T-helper 2 cell treated with Interferon-gamma antibody and Interleukin-4, amounts not matched to agents 5 μg/mL and 100 μg/mL, for 36 hours (primary cell): ENCODE measurements at regions not wholly inside any gene's neighbourhood (a gene's known extent, or its start where the extent isn't known, plus 50 kb on each side); places are given as distances from the start of the nearest gene placed in this dataset.
"Not testable (repeated sequence)": the region's sequence is repeated elsewhere in the genome, so short reads cannot be mapped to it uniquely, and the experiment has no call there.

Experiments
- DNase-seq: peaks from one replicate; pipeline ENCODE4 v3.0.0; 2021; ENCODE audit warnings: low spot score
- H3K27ac Mint-ChIP-seq: one replicate; pipeline ENCODE4 v1.8.0; 2021; ENCODE audit warnings: mild to moderate bottlenecking, mixed read lengths
- H3K27me3 Mint-ChIP-seq: one replicate; pipeline ENCODE4 v1.8.0; 2021; ENCODE audit warnings: low read depth, mixed read lengths
- H3K36me3 Mint-ChIP-seq: one replicate; pipeline ENCODE4 v1.8.0; 2021; ENCODE audit warnings: low read depth, mixed read lengths
- H3K4me1 Mint-ChIP-seq: one replicate; pipeline ENCODE4 v1.8.0; 2021; ENCODE audit warnings: low read depth, mixed read lengths
- H3K4me3 Mint-ChIP-seq: one replicate; pipeline ENCODE4 v1.8.0; 2022; ENCODE audit warnings: mild to moderate bottlenecking, moderate library complexity, mixed read lengths
- H3K9me3 Mint-ChIP-seq: one replicate; pipeline ENCODE4 v1.8.0; 2021; ENCODE audit warnings: mixed read lengths

GRCh38 chr5:99272576-99272975 is 343.8 kb upstream of the CHD1 start:
- Mint-ChIP-seq H3K4me1 (no peaks in the 10 kb centered on the region), H3K9me3 (no peaks in the 10 kb centered on the region), H3K4me3 (no peak overlapping the region), H3K27me3 (no peaks in the 10 kb centered on the region), H3K36me3 (no peaks in the 10 kb centered on the region), H3K27ac (no peak overlapping the region)
- no peak for DNase-seq

- DNase-seq = no peak
- Mint-ChIP-seq H3K27me3 (no peaks in the 10 kb centered on the region), H3K27ac (no peak overlapping the region), H3K9me3 (peaks cover 18% of the 10 kb centered on the region), H3K36me3 (no peaks in the 10 kb centered on the region), H3K4me1 (no peaks in the 10 kb centered on the region), H3K4me3 (no peak overlapping the region)
Observed at GRCh38 chr5:99258819-99259218, 330.0 kb upstream of the CHD1 start.

GRCh38 chr5:99248066-99248465 is 319.3 kb upstream of the CHD1 start:
- no peak for DNase-seq
- no peak overlapping the region for H3K4me3 Mint-ChIP-seq
- H3K27ac Mint-ChIP-seq = no peak overlapping the region
- H3K4me1 Mint-ChIP-seq = no peaks in the 10 kb centered on the region
- peaks cover 4% of the 10 kb centered on the region for H3K9me3 Mint-ChIP-seq
- no peaks in the 10 kb centered on the region for H3K36me3 Mint-ChIP-seq
- H3K27me3 Mint-ChIP-seq = no peaks in the 10 kb centered on the region

GRCh38 chr5:99247346-99247745 is 318.5 kb upstream of the CHD1 start:
- no peaks in the 10 kb centered on the region for H3K36me3 Mint-ChIP-seq
- peaks cover 4% of the 10 kb centered on the region for H3K9me3 Mint-ChIP-seq
- DNase-seq = no peak
- no peak overlapping the region for H3K27ac Mint-ChIP-seq
- no peaks in the 10 kb centered on the region for H3K4me1 Mint-ChIP-seq
- no peak overlapping the region for H3K4me3 Mint-ChIP-seq
- no peaks in the 10 kb centered on the region for H3K27me3 Mint-ChIP-seq

- H3K4me1 Mint-ChIP-seq = no peaks in the 10 kb centered on the region
Observed at GRCh38 chr5:99243111-99243510, 314.3 kb upstream of the CHD1 start.

GRCh38 chr5:99239826-99240360 is 311.1 kb upstream of the CHD1 start:
- H3K27ac Mint-ChIP-seq = no peak overlapping the region
- no peaks in the 10 kb centered on the region for H3K9me3 Mint-ChIP-seq

More at GRCh38 chr5:99243111-99243510, 314.3 kb upstream of the CHD1 start:
- Mint-ChIP-seq H3K9me3 (no peaks in the 10 kb centered on the region), H3K36me3 (no peaks in the 10 kb centered on the region), H3K27me3 (no peaks in the 10 kb centered on the region), H3K4me3 (no peak overlapping the region), H3K27ac (no peak overlapping the region)
- DNase-seq = no peak

DNA sequence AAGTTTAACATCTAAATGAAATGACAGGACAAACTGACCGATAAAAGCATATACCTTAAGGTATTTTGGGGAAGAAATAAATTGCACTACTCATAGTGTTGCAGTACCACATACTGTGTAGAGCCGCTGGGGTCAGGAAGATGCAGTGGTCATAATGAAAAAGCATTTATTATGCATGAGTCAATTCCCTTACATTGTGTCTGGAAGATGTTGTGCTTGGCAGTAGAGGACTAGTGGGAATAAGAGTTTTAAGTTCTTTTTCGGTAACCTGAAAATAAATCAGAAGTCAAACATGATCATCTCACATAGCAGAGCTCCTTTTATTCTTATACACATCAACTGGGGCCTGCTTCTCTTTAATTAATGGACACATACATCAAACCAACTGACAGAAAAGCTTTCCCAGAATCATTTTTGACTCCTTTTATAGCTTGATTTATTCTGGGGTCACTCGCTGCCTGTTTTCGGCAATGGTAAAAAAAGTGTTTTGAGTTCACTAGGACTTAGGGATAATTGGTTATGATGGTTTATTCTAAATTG is 262.5 kb upstream of the CHD1 start:
- DNase-seq = no peak
- peaks cover 3% of the 10 kb centered on the region for H3K4me1 Mint-ChIP-seq
- H3K4me3 Mint-ChIP-seq = no peak overlapping the region
- H3K9me3 Mint-ChIP-seq = no peaks in the 10 kb centered on the region
- no peaks in the 10 kb centered on the region for H3K36me3 Mint-ChIP-seq
- H3K27ac Mint-ChIP-seq = no peak overlapping the region
- H3K27me3 Mint-ChIP-seq = no peaks in the 10 kb centered on the region

More at GRCh38 chr5:99239826-99240360, 311.1 kb upstream of the CHD1 start:
- no peaks in the 10 kb centered on the region for H3K27me3 Mint-ChIP-seq
- DNase-seq = no peak
- no peaks in the 10 kb centered on the region for H3K36me3 Mint-ChIP-seq
- no peaks in the 10 kb centered on the region for H3K4me1 Mint-ChIP-seq
- no peak overlapping the region for H3K4me3 Mint-ChIP-seq

GRCh38 chr5:99187611-99188010 is 258.8 kb upstream of the CHD1 start:
- no peaks in the 10 kb centered on the region for H3K36me3 Mint-ChIP-seq
- no peak for DNase-seq
- no peaks in the 10 kb centered on the region for H3K9me3 Mint-ChIP-seq
- no peaks in the 10 kb centered on the region for H3K27me3 Mint-ChIP-seq
- no peak overlapping the region for H3K27ac Mint-ChIP-seq
- no peak overlapping the region for H3K4me3 Mint-ChIP-seq
- H3K4me1 Mint-ChIP-seq = peaks cover 3% of the 10 kb centered on the region

DNA sequence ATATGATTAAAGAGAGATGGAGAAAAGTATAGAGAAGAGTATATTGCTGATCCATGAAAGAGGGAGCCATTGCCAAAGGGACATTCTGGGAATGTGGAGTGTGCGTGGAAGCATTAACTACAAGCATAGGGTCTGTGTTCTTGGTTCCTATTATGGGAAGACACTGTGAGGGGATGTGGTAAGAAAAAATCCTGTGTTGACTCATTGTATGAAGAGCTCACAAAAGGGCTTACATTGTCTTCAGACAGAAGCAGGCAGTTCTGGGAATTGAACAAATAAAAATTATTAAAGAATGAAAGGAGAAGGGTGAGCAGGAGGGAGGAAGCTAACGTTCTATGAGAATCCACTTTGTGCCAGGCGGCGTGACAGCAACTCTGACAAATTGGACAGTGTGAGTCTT is 250.4 kb upstream of the CHD1 start:
- H3K27me3 Mint-ChIP-seq = no peaks in the 10 kb centered on the region
- no peak for DNase-seq
- H3K4me3 Mint-ChIP-seq = no peak overlapping the region
- H3K27ac Mint-ChIP-seq = no peak overlapping the region
- no peaks in the 10 kb centered on the region for H3K4me1 Mint-ChIP-seq
- H3K9me3 Mint-ChIP-seq = no peaks in the 10 kb centered on the region
- H3K36me3 Mint-ChIP-seq = no peaks in the 10 kb centered on the region

- DNase-seq = no peak
- Mint-ChIP-seq H3K9me3 (no peaks in the 10 kb centered on the region), H3K27ac (no peak overlapping the region), H3K4me3 (no peak overlapping the region), H3K27me3 (no peaks in the 10 kb centered on the region), H3K4me1 (no peaks in the 10 kb centered on the region), H3K36me3 (no peaks in the 10 kb centered on the region)
Observed at GRCh38 chr5:99177796-99178195, 249.0 kb upstream of the CHD1 start.

GRCh38 chr5:99176186-99176585 is 247.4 kb upstream of the CHD1 start:
- Mint-ChIP-seq H3K4me1 (no peaks in the 10 kb centered on the region), H3K4me3 (no peak overlapping the region), H3K9me3 (no peaks in the 10 kb centered on the region), H3K27me3 (no peaks in the 10 kb centered on the region), H3K36me3 (no peaks in the 10 kb centered on the region), H3K27ac (no peak overlapping the region)
- no peak for DNase-seq

DNA sequence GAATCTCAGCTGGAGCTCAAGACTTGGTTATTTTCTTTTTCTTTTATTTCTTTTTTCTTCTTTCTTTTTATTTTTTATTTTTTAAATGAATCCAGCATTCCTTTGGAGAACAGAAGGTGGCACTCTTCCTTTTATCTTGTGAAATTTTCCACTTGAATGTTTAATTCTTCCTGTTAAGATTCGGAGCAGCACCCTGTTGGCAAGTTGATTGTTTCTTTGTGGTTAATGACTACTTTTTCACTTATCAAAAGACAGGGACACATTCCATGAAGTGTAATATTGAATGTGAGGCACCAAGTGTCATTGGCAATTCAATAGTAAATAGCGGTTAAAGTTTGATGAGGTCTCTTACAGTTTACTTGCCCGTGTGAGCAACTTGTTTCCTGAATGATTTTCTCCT is 240.5 kb upstream of the CHD1 start:
- Mint-ChIP-seq H3K4me1 (no peaks in the 10 kb centered on the region), H3K36me3 (no peaks in the 10 kb centered on the region), H3K4me3 (no peak overlapping the region), H3K27ac (no peak overlapping the region), H3K9me3 (no peaks in the 10 kb centered on the region), H3K27me3 (peaks cover 2% of the 10 kb centered on the region)
- no peak for DNase-seq

- not testable (repeated sequence) for H3K4me1 Mint-ChIP-seq, H3K36me3 Mint-ChIP-seq, H3K9me3 Mint-ChIP-seq, DNase-seq, H3K27me3 Mint-ChIP-seq, H3K27ac Mint-ChIP-seq, H3K4me3 Mint-ChIP-seq
Observed at GRCh38 chr5:99161538-99161937, 232.7 kb upstream of the CHD1 start.

- Mint-ChIP-seq H3K4me1 (no peaks in the 10 kb centered on the region), H3K27ac (no peak overlapping the region), H3K36me3 (no peaks in the 10 kb centered on the region), H3K9me3 (no peaks in the 10 kb centered on the region), H3K4me3 (no peak overlapping the region), H3K27me3 (no peaks in the 10 kb centered on the region)
- no peak for DNase-seq
Observed at GRCh38 chr5:99156688-99157087, 227.9 kb upstream of the CHD1 start.

DNA sequence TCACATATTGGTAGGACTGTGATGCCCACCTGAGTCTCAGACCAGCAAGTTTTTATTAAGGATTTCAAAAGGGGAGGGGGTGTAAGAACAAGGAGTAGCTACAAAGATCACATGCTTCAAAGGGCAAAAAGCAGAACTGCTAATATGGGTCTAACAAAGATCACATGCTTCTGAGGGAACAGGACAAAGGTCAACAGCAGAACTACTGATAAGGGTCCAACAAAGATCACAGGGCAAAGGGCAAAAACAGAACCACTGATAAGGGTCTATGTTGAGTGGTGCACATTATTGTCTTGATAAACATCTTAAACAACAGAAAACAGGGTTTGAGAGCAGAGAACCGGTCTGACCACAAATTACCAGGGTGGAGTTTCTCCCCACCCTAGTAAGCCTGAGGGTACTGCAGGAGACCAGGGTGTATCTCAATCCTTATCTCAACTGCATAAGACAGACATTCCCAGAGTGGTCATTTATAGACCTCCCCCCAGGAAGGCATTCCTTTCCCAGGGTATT is 214.5 kb upstream of the CHD1 start:
- not testable (repeated sequence) for DNase-seq, H3K9me3 Mint-ChIP-seq, H3K27ac Mint-ChIP-seq, H3K27me3 Mint-ChIP-seq, H3K4me1 Mint-ChIP-seq, H3K4me3 Mint-ChIP-seq, H3K36me3 Mint-ChIP-seq
